Ishikawa (cell line): ENCODE measurements at regions not wholly inside any gene's neighbourhood (a gene's known extent, or its start where the extent isn't known, plus 50 kb on each side); places are given as distances from the start of the nearest gene placed in this dataset.

ENCODE experiments used
- CEBPB ChIP-seq: IDR thresholded peaks from 2 replicates; pipeline ENCODE4 v1.6.1; 2012
- CREB1 ChIP-seq: IDR thresholded peaks from 2 replicates; pipeline ENCODE4 v1.6.1; 2012; ENCODE audit warnings: low read depth
- EGR1 ChIP-seq: IDR thresholded peaks from 2 replicates; pipeline ENCODE4 v1.6.1; 2012
- EP300 ChIP-seq: IDR thresholded peaks from 2 replicates; pipeline ENCODE4 v1.6.1; 2012; ENCODE audit warnings: borderline replicate concordance
- FOXM1 ChIP-seq: IDR thresholded peaks from 2 replicates; pipeline ENCODE4 v1.6.1; 2012; ENCODE audit warnings: low read depth, borderline replicate concordance
- MAX ChIP-seq: IDR thresholded peaks from 2 replicates; pipeline ENCODE4 v1.6.1; 2012
- NFIC ChIP-seq: IDR thresholded peaks from 2 replicates; pipeline ENCODE4 v1.6.1; 2012
- RAD21 ChIP-seq: IDR thresholded peaks from 2 replicates; pipeline ENCODE4 v1.6.1; 2012; ENCODE audit warnings: low read depth
- TAF1 ChIP-seq: IDR thresholded peaks from 2 replicates; pipeline ENCODE4 v1.6.1; 2012; ENCODE audit warnings: low read depth, mild to moderate bottlenecking
- TCF12 ChIP-seq: IDR thresholded peaks from 2 replicates; pipeline ENCODE4 v1.6.1; 2012; ENCODE audit warnings: low read depth
- TEAD4 ChIP-seq: IDR thresholded peaks from 2 replicates; pipeline ENCODE4 v1.6.1; 2012
- YY1 ChIP-seq: IDR thresholded peaks from 2 replicates; pipeline ENCODE4 v1.6.1; 2012; ENCODE audit warnings: low read depth
- ZBTB7A ChIP-seq: IDR thresholded peaks from 2 replicates; pipeline ENCODE4 v1.6.1; 2012; ENCODE audit warnings: low read depth
- TF ChIP-seq, protein P1 (sequence below): IDR thresholded peaks from 2 replicates; pipeline ENCODE4 v1.6.1; 2012
- TF ChIP-seq, protein P2 (sequence below): IDR thresholded peaks from 2 replicates; pipeline ENCODE4 v1.6.1; 2012; ENCODE audit warnings: low read depth, mild to moderate bottlenecking

- TF ChIP-seq RAD21 (no peak), MAX (no peak), FOXM1 (no peak), CEBPB (no peak), EGR1 (no peak), ZBTB7A (no peak), NFIC (no peak), EP300 (no peak), CREB1 (no peak), YY1 (no peak), TAF1 (no peak), TCF12 (no peak), TEAD4 (no peak)
- TF ChIP-seq, protein P1, sequence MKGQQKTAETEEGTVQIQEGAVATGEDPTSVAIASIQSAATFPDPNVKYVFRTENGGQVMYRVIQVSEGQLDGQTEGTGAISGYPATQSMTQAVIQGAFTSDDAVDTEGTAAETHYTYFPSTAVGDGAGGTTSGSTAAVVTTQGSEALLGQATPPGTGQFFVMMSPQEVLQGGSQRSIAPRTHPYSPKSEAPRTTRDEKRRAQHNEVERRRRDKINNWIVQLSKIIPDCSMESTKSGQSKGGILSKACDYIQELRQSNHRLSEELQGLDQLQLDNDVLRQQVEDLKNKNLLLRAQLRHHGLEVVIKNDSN = no peak
Observed at GRCh38 chr18:27331606-27332005, 146.5 kb upstream of the CHST9 start.

DNA sequence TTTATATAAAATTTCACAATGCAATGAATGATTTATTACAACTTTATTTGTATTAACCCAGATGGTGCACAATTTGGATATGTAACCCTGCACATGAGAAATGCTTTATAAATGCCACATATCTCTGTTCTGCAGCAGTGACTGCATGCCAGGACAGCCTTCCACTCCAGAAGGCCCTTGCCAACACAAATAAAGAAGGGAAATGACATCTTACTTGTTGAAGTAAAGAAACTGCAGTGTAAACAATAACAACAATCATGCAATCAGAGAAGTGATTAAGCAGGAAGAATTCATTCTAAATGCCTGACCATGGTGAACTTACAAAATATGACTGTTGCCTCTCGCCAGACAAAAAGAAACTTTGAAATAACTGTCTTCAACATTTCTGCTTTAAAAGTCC lies 129.9 kb upstream of the CHST9 start:
- TF ChIP-seq ZBTB7A = no peak
- TF ChIP-seq CREB1 = no peak
- no peak for TF ChIP-seq TAF1
- TF ChIP-seq NFIC = no peak
- TF ChIP-seq, protein P1 = no peak
- TF ChIP-seq EGR1 = no peak
- no peak for TF ChIP-seq TEAD4
- TF ChIP-seq EP300 = no peak

DNA sequence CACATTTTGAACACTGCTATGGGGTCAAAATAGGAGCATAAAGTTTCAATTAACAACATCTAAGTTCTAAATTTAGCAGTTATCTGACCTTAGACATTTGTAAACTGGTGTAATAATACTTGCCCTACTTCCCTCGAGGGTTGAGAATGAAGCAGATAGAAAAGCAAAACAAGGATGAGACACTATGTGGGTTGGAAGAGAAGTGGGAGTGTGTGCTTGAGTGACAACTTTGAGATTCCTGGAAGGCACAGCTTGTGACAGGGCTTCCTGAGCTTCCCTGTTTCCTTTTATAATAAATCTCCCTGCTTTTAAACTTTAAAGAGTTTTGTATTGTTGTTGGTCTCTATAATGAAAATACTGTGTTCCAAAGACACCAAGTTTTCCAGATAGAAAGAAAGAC lies 128.6 kb upstream of the CHST9 start:
- TF ChIP-seq MAX = no peak
- TF ChIP-seq FOXM1 = no peak

GRCh38 chr18:27312853-27313252 lies 127.7 kb upstream of the CHST9 start:
- TF ChIP-seq EP300 (no peak), TCF12 (no peak), YY1 (no peak), CREB1 (no peak), ZBTB7A (no peak)
- TF ChIP-seq, protein P2, sequence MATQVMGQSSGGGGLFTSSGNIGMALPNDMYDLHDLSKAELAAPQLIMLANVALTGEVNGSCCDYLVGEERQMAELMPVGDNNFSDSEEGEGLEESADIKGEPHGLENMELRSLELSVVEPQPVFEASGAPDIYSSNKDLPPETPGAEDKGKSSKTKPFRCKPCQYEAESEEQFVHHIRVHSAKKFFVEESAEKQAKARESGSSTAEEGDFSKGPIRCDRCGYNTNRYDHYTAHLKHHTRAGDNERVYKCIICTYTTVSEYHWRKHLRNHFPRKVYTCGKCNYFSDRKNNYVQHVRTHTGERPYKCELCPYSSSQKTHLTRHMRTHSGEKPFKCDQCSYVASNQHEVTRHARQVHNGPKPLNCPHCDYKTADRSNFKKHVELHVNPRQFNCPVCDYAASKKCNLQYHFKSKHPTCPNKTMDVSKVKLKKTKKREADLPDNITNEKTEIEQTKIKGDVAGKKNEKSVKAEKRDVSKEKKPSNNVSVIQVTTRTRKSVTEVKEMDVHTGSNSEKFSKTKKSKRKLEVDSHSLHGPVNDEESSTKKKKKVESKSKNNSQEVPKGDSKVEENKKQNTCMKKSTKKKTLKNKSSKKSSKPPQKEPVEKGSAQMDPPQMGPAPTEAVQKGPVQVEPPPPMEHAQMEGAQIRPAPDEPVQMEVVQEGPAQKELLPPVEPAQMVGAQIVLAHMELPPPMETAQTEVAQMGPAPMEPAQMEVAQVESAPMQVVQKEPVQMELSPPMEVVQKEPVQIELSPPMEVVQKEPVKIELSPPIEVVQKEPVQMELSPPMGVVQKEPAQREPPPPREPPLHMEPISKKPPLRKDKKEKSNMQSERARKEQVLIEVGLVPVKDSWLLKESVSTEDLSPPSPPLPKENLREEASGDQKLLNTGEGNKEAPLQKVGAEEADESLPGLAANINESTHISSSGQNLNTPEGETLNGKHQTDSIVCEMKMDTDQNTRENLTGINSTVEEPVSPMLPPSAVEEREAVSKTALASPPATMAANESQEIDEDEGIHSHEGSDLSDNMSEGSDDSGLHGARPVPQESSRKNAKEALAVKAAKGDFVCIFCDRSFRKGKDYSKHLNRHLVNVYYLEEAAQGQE = no peak

- TF ChIP-seq, protein P2 = no peak
- TF ChIP-seq FOXM1 (no peak), CREB1 (no peak), EP300 (no peak), CEBPB (no peak), TEAD4 (no peak), TCF12 (no peak), YY1 (no peak), MAX (no peak), EGR1 (no peak), TAF1 (no peak), RAD21 (no peak)
- TF ChIP-seq, protein P1 = no peak
Observed at GRCh38 chr18:27312153-27312552, 127.0 kb upstream of the CHST9 start.

DNA sequence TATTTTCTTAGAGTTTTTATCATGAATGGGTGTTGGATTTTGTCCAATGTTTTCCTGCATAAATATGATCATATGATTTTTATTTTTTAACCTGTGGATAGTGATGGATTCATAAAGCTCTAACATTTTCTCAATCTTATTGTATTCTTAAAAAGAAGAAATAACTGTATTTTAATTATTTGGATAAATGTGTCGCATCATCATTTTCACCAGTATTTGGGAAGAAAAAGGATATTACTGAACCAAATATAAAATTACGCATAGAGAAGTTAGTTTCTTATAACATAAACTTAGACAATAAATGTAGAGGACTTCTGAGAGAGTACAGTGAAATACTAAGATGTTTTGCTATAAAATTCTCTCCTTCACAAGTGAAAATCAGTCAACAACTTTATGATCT lies 126.0 kb upstream of the CHST9 start:
- no peak for TF ChIP-seq TAF1
- no peak for TF ChIP-seq NFIC
- no peak for TF ChIP-seq CEBPB
- no peak for TF ChIP-seq CREB1
- TF ChIP-seq TEAD4 = no peak
